ENCODE measurements at regions not wholly inside any gene's neighbourhood (a gene's known extent, or its start where the extent isn't known, plus 50 kb on each side); places are given as distances from the start of the nearest gene placed in this dataset.

- no peak for DNase-seq (ENCODE audit: low spot score)
These were observed 105.1 kb downstream of the KCNF1 start for GRCh38 chr2:11016735-11017388.

DNA sequence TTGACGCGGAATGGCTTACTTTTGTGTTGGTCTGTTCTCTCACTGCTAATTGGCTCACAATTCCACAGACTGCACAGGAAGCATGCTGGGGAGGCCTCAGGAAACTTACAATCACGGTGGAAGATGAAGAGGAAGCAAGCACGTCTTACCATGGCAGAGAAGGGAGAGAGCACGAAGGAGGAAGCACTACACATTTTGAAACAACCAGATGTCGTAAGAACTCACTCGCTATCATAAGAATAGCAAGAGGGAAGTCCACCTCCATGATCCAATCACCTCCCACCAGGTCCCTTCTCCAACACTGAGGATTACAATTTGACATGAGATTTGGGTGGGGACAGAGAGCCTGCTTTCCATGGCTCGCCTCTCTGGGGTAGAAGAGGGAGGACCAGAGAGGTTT, 106.2 kb downstream of the KCNF1 start:
- DNase-seq (ENCODE audit: low spot score) = no peak

GRCh38 chr2:11018651-11019185, 107.0 kb downstream of the KCNF1 start:
- DNase-seq (ENCODE audit: low spot score) = no peak

GRCh38 chr2:11019614-11020013, 107.9 kb downstream of the KCNF1 start:
- no peak for DNase-seq (ENCODE audit: low spot score)

- no peak for DNase-seq (ENCODE audit: low spot score)
These were observed 110.3 kb downstream of the KCNF1 start for GRCh38 chr2:11022064-11022463.

- DNase-seq (ENCODE audit: low spot score) = no peak
These were observed 111.0 kb downstream of the KCNF1 start for GRCh38 chr2:11022591-11023273.

- no peak for DNase-seq (ENCODE audit: low spot score)
These were observed 111.9 kb downstream of the KCNF1 start for GRCh38 chr2:11023326-11024258.

DNA sequence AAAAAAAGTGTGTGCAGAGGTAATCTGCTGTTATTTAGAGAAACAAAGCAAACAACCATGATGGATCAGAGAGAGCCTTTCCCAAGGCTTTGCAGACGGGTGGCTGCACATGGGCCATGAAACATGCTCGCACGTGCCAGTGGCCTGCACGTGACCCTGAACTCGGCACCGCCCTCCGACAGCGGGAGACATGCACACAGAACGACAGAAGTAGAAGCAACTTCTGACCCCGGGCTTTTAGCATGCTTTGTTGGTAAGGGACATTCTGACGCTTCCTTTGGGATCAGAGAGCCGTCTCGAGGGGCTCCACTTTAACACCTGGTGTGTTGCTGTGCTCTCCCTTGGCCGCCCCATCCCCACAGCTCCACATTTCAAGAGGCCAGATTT, 112.5 kb downstream of the KCNF1 start:
- no peak for DNase-seq (ENCODE audit: low spot score)

- no peak for DNase-seq (ENCODE audit: low spot score)
These were observed 113.0 kb downstream of the KCNF1 start for GRCh38 chr2:11024687-11025086.

DNA sequence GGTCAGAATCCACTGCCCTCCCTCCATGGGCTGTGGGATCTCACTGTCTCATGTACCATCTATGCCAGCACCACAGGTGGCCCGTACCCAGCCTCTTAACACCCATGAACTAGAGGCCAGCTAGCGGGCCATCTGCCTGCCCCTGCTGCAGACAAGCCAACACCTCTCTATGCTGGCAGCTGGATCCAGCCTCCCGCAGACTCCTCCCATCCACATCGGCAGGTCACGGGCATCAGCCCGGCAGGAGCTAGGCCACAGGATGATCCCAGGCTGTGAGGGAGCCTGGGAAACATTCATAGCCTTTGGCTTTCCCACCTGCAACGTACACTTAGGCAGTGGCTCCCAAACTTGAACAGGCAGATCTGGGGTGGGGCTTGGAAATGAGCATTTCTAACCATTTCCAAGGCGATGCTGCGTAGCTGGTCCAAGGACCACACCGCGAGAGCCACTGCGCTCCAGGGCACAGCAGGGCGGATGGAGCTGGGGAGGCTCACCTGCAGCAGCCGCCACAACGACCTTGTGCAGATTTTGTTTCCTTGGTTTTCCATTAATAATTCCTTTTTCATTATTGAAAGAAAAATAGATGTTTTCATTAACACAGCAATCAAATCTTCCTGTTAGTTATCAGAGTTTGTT, 114.7 kb downstream of the KCNF1 start:
- DNase-seq (ENCODE audit: low spot score) = no peak

GRCh38 chr2:11027195-11027594, 115.5 kb downstream of the KCNF1 start:
- DNase-seq (ENCODE audit: low spot score) = no peak

DNA sequence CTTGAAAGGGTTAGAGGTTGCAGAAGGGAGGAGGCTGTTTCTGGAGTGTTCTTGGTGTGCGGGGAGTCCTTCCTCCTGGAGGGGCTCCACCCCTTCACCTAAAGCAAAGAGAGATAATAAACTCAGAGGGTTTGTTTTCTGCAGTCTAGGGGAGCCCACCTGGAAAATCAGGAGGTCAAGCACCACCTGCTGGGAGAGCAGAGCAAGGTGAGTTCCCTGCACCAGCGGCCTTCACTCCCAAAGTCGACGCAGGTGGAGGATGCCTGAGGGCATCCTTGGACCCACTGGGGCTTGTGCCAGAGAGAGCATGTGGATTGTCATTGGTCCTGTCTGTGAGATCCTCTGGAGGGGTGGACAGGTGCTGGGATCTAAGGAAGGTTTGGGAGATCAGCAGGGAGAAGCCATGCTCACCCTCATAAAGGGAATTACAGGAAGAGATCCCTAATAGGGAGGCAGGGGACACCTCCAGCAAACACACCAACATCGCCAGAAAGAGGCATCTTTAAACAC, 116.7 kb downstream of the KCNF1 start:
- DNase-seq (ENCODE audit: low spot score) = no peak

- DNase-seq (ENCODE audit: low spot score) = no peak
These were observed 117.4 kb downstream of the KCNF1 start for GRCh38 chr2:11029136-11029535.

DNA sequence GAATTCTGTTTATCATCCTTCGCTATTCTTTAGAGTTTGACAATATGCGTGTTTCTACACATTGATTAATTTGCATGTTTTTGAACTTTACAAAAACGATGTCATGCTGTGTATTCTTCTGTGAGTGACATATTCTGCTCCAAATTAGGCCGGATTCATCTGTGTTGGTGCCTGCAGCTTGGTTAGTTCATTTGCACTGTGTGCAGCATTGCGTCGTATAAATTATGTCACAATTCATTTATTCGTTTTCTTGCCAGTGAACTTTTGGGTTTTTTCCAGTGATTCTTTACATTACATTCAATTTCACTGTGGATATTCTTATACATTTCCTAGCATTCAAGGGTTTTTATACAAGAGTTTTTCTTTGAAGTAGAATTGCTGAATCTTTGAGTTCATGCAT, 118.3 kb downstream of the KCNF1 start:
- no peak for DNase-seq (ENCODE audit: low spot score)

- no peak for DNase-seq (ENCODE audit: low spot score)
These were observed 119.2 kb downstream of the KCNF1 start for GRCh38 chr2:11030909-11031308.

- no peak for DNase-seq (ENCODE audit: low spot score)
These were observed 120.1 kb downstream of the KCNF1 start for GRCh38 chr2:11031876-11032275.

DNA sequence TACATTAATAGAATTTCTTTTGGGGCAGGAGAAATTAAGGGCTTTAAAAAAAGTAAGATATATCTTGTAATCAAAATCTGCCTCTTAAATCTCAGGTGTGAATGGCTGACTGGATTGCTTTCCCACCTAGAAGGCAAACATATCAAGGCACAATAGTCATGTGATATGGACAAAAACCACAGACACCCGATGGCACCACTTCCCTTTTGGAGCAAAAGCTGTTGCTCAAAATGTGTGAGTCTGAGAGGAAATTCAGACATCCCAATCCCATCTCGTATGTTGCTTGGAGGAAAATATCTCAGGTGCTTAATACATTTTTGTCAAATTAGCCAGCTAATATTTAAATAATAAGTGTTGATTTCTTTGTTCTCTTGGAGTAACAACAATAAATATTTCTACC, 120.7 kb downstream of the KCNF1 start:
- no peak for DNase-seq (ENCODE audit: low spot score)

DNA sequence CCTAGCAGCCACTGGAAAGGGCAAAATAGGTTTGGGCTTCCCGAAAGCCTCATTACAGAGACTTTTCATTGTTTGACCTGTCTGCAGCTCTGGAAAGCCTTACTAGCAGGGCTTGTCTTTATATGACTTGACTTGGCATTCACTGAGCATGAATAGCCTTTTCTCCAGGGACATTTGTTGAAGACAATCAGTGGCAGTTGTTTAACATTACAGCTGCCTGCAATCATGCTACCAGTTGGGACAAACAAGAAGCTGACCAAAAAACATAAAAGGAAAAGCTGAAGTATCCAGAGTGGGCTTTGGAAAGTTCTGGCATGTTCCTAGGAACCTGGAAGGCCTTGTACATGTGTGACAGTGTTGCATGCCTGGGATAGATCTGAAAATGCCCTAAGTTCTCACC, 121.4 kb downstream of the KCNF1 start:
- no peak for DNase-seq (ENCODE audit: low spot score)

DNA sequence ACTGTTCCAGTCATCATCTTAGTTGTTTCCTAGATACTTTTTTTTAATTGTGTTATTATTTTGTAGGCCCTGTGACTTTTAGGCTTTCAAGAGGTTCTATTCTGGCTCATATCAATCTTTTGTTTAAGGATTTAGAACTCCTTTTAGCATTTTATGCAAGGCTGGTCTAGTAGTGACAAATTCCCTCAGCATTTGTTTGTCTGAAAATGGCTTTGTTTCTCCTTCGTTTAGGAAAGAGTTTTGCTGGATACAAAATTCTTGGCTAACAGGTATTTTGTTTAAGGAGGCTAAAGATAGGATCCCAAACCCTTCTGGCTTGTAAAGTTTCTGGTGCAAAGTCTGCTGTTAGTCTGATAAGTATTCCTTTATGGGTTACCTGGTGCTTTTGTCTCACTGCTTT, 116.6 kb upstream of the SLC66A3 start:
- DNase-seq (ENCODE audit: low spot score) = no peak

GRCh38 chr2:11040992-11041391, 114.3 kb upstream of the SLC66A3 start:
- no peak for DNase-seq (ENCODE audit: low spot score)

DNA sequence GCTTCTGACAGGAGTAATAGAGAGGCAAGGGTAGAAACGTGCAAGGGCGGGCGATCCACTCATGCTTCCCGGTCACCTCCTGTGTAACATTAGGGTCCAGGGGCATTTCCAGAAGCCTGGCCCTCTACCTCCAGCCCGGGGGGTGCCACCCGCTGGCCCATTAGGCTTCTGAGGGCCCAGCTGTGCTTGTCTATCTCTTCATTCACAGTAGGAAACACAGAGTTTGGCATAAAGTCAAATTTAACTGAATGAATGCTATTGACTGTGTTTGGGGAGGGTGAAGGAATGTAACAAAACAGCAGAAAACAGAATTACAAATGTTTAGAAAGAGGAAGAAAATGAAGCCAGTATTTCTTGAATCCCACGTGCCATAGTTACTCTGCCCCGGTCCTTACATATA, 112.4 kb upstream of the SLC66A3 start:
- DNase-seq (ENCODE audit: low spot score) = no peak

DNA sequence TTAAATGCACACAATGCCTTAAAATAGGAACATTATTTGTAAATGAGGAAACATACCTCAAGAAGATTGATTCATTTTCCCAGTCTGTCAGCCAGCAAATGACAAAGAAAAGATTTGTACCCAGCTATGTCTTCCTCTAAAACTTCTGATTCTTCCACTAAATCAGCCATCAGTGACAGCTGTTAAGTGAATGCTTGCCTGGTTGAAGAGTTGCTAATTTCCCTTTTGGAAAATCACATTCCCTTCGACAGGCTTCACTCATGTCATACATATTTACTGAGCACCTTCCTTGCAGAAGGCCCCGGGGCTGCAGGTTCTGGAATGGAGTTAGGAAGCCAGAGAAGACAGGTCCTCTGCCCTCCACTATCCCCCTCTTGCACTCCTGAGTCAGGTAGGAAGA, 112.0 kb upstream of the SLC66A3 start:
- no peak for DNase-seq (ENCODE audit: low spot score)
